ENCODE measurements at regions not wholly inside any gene's neighbourhood (a gene's known extent, or its start where the extent isn't known, plus 50 kb on each side); places are given as distances from the start of the nearest gene placed in this dataset.

DNA sequence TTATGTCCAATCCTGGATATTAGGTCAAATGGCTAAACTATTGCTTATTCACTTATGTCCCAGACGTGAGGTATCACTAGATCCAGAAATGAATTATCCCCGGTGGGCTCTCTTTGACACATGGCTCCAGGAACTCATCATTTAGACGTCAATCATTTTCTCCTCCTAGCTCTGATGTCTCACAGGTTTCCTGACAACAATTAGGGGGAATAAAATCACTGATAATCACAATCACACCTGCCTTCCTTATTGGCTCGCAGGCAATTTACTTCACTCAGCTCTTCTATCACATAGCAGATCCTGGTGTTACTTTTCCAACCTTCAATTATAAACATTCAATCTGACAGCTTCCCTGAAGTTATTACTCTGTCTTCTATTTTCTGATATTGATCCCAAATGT is 634.0 kb upstream of the TENM4 start:
- H3K27me3 Mint-ChIP-seq, result no peaks in the 10 kb centered on the region
- H3K4me3 Mint-ChIP-seq (ENCODE audit: low read depth), result no peak overlapping the region
- H3K4me1 Mint-ChIP-seq (ENCODE audit: low read depth), result no peaks in the 10 kb centered on the region
- no peaks in the 10 kb centered on the region for H3K9me3 Mint-ChIP-seq (ENCODE audit: low read depth)
- no peak for DNase-seq (ENCODE audit: low spot score, unreplicated experiment)
- no peaks in the 10 kb centered on the region for H3K36me3 Mint-ChIP-seq (ENCODE audit: insufficient read depth)
- H3K27ac Mint-ChIP-seq, result no peak overlapping the region
- TF ChIP-seq, protein P1, sequence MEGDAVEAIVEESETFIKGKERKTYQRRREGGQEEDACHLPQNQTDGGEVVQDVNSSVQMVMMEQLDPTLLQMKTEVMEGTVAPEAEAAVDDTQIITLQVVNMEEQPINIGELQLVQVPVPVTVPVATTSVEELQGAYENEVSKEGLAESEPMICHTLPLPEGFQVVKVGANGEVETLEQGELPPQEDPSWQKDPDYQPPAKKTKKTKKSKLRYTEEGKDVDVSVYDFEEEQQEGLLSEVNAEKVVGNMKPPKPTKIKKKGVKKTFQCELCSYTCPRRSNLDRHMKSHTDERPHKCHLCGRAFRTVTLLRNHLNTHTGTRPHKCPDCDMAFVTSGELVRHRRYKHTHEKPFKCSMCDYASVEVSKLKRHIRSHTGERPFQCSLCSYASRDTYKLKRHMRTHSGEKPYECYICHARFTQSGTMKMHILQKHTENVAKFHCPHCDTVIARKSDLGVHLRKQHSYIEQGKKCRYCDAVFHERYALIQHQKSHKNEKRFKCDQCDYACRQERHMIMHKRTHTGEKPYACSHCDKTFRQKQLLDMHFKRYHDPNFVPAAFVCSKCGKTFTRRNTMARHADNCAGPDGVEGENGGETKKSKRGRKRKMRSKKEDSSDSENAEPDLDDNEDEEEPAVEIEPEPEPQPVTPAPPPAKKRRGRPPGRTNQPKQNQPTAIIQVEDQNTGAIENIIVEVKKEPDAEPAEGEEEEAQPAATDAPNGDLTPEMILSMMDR (IDR thresholded peaks at IDR 0.05; ENCODE audit: unreplicated experiment), result no peak

DNA sequence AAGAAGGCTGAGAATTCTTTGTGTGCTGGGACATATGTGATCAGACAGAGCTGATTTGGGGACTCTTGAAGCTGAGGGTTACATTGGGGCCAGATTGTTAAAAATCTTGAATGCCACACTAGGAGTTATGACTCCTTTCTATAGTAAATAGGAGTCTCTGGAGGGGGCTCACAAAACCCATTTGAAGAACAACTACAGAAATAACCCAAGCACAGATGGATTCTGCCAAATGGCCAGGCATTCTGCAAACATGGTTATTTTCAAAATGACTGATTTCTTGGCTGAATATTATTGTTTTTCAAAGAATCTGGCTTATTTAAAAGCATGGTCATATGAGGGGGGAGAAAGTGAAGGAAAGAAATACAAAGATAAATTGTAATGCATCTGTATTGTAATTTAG is 625.5 kb upstream of the TENM4 start:
- no peaks in the 10 kb centered on the region for H3K4me1 Mint-ChIP-seq (ENCODE audit: low read depth)
- DNase-seq (ENCODE audit: low spot score, unreplicated experiment), result no peak
- peaks cover 6% of the 10 kb centered on the region for H3K9me3 Mint-ChIP-seq (ENCODE audit: low read depth)
- no peaks in the 10 kb centered on the region for H3K27me3 Mint-ChIP-seq
- TF ChIP-seq, protein P1 (IDR thresholded peaks at IDR 0.05; ENCODE audit: unreplicated experiment), result no peak
- no peaks in the 10 kb centered on the region for H3K36me3 Mint-ChIP-seq (ENCODE audit: insufficient read depth)
- H3K27ac Mint-ChIP-seq, result no peak overlapping the region
- no peak overlapping the region for H3K4me3 Mint-ChIP-seq (ENCODE audit: low read depth)

- DNase-seq (ENCODE audit: low spot score, unreplicated experiment), result no peak
- Mint-ChIP-seq H3K9me3 (ENCODE audit: low read depth) (peaks cover 9% of the 10 kb centered on the region), H3K4me1 (ENCODE audit: low read depth) (no peaks in the 10 kb centered on the region), H3K27me3 (peaks cover 3% of the 10 kb centered on the region), H3K27ac (no peak overlapping the region), H3K36me3 (ENCODE audit: insufficient read depth) (no peaks in the 10 kb centered on the region), H3K4me3 (ENCODE audit: low read depth) (no peak overlapping the region)
- TF ChIP-seq, protein P1 (IDR thresholded peaks at IDR 0.05; ENCODE audit: unreplicated experiment), result no peak
Observed at GRCh38 chr11:80065086-80065485, 624.3 kb upstream of the TENM4 start.

DNA sequence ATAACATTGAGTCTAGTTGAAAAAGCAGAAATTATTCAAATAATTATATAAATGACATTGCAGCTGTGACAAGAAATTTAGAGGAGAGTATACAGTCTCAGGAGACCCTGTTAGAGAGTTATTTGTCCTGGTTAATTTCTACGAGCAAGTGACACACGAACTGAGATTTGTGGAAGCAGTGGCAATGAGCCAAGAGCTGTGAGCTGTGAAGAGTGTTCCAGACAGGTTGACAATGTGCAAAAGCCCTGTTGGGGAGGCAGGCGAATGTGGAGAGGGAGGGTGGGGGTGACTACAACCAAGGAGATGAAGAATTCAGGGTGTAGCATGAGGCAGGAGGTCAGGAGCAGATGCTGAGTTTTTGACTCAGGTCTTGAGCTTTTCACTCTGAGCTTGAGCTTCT is 620.2 kb upstream of the TENM4 start:
- Mint-ChIP-seq H3K4me1 (ENCODE audit: low read depth) (no peaks in the 10 kb centered on the region), H3K36me3 (ENCODE audit: insufficient read depth) (no peaks in the 10 kb centered on the region), H3K4me3 (ENCODE audit: low read depth) (no peak overlapping the region), H3K27ac (no peak overlapping the region), H3K27me3 (peaks cover 3% of the 10 kb centered on the region), H3K9me3 (ENCODE audit: low read depth) (peaks cover 9% of the 10 kb centered on the region)
- TF ChIP-seq, protein P1 (IDR thresholded peaks at IDR 0.05; ENCODE audit: unreplicated experiment), result no peak
- DNase-seq (ENCODE audit: low spot score, unreplicated experiment), result no peak

- Mint-ChIP-seq H3K4me3 (ENCODE audit: low read depth) (no peak overlapping the region), H3K4me1 (ENCODE audit: low read depth) (no peaks in the 10 kb centered on the region), H3K9me3 (ENCODE audit: low read depth) (no peaks in the 10 kb centered on the region), H3K27me3 (no peaks in the 10 kb centered on the region), H3K36me3 (ENCODE audit: insufficient read depth) (no peaks in the 10 kb centered on the region), H3K27ac (no peak overlapping the region)
- TF ChIP-seq, protein P1 (IDR thresholded peaks at IDR 0.05; ENCODE audit: unreplicated experiment), result no peak
- no peak for DNase-seq (ENCODE audit: low spot score, unreplicated experiment)
Observed at GRCh38 chr11:80054582-80055165, 613.8 kb upstream of the TENM4 start.

Measured in progenitor cell of endocrine pancreas (in vitro differentiated cells).